OCI-LY1 (cell line): ENCODE measurements at regions not wholly inside any gene's neighbourhood (a gene's known extent, or its start where the extent isn't known, plus 50 kb on each side); places are given as distances from the start of the nearest gene placed in this dataset.

Experiments used
- EZH2 ChIP-seq: fragments of 200-600 bp; sonication (generic), shearing (Covaris generic); IDR thresholded peaks from 2 replicates; pipeline ENCODE4 v1.8.0; 2017; ENCODE audit warnings: borderline replicate concordance, mixed run types, mild to moderate bottlenecking, antibody characterized with exemption, low read length, moderate library complexity, mixed read lengths
- TF ChIP-seq, protein P1 (sequence below): fragments of 200-600 bp; sonication (generic), shearing (Covaris generic); IDR thresholded peaks from 2 replicates; pipeline ENCODE4 v1.5.1; 2017; ENCODE audit warnings: mild to moderate bottlenecking, antibody characterized with exemption, low read length, moderate library complexity, mixed read lengths

DNA sequence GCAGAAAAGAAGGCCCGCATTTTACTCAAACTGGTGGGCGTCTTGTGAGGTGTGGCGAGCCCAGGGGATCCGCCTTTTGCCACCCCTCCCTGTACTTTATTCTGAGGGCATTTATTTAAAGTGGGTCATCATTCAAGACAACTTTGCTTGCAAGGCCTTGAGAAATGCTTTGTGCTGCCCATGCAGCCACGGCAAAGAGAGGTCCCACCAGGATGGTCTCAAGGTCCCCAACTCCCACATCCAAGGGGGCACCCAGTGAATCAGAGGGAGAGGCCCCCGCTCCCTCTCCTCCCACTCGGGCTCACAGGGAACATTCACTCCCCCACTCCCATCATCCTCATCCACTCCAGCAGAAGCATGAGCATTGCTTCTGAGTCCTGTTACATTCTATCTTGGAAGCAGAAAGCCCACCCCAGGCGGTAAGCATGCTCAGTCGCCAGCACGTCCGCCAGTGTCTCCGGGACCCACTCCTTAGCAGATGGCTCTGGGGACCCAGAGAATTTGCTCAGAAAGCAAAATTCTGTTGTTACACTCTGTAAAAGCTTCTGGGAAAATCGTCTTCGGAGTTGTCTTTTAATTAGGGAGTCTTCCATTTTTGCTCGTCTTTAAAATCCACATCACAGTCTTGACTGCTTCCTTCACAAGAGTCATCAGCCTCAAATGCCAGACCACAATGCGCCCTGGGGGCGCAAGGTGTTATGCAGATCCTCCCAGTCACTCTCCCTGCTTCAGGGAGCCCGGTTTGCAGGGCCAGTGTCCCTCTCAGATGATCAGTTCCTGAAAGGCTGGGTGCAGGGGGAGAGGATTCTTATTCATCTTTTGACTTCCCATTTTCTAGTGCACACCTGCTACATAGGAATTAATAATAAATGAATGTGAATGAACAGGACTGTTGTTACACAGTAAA, 99.4 kb upstream of the NCK2 start:
- TF ChIP-seq, protein P1, sequence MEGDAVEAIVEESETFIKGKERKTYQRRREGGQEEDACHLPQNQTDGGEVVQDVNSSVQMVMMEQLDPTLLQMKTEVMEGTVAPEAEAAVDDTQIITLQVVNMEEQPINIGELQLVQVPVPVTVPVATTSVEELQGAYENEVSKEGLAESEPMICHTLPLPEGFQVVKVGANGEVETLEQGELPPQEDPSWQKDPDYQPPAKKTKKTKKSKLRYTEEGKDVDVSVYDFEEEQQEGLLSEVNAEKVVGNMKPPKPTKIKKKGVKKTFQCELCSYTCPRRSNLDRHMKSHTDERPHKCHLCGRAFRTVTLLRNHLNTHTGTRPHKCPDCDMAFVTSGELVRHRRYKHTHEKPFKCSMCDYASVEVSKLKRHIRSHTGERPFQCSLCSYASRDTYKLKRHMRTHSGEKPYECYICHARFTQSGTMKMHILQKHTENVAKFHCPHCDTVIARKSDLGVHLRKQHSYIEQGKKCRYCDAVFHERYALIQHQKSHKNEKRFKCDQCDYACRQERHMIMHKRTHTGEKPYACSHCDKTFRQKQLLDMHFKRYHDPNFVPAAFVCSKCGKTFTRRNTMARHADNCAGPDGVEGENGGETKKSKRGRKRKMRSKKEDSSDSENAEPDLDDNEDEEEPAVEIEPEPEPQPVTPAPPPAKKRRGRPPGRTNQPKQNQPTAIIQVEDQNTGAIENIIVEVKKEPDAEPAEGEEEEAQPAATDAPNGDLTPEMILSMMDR, result no peak
- TF ChIP-seq EZH2, result no peak
